Mesendoderm (in vitro differentiated cells): ENCODE measurements at regions not wholly inside any gene's neighbourhood (a gene's known extent, or its start where the extent isn't known, plus 50 kb on each side); places are given as distances from the start of the nearest gene placed in this dataset.

Source experiments
- DNase-seq: peaks from one replicate; pipeline ENCODE4 v3.0.0; 2013
- H2AK5ac ChIP-seq: 2 replicates; pipeline ENCODE4 v1.6.1; 2013; ENCODE audit warnings: low read length, inconsistent platforms
- H2BK120ac ChIP-seq: 2 replicates; pipeline ENCODE4 v1.6.1; 2013; ENCODE audit warnings: low read depth, mild to moderate bottlenecking, low read length, moderate library complexity, mixed read lengths
- H2BK15ac ChIP-seq: replicated peaks from 2 replicates; pipeline ENCODE4 v1.6.1; 2013; ENCODE audit warnings: low read depth, mild to moderate bottlenecking, moderate library complexity
- H2BK5ac ChIP-seq: 2 replicates; pipeline ENCODE4 v1.6.1; 2013; ENCODE audit warnings: low read length, inconsistent platforms
- H3K18ac ChIP-seq: 2 replicates; pipeline ENCODE4 v1.6.1; 2013; ENCODE audit warnings: mild to moderate bottlenecking, low read length, mixed read lengths
- H3K23ac ChIP-seq: one replicate; pipeline ENCODE4 v1.6.1; 2013; ENCODE audit warnings: low read length
- H3K27ac ChIP-seq: 2 replicates; pipeline ENCODE4 v1.5.1; 2013; ENCODE audit warnings: low read depth, mild to moderate bottlenecking, inconsistent platforms, low read length, moderate library complexity
- H3K27me3 ChIP-seq: 2 replicates; pipeline ENCODE4 v1.6.1; 2013; ENCODE audit warnings: low read length, control low read depth, mild to moderate bottlenecking, inconsistent platforms; ENCODE audit not compliant: insufficient read depth, poor library complexity
- H3K36me3 ChIP-seq: 2 replicates; pipeline ENCODE4 v1.6.1; 2013; ENCODE audit warnings: low read length, inconsistent platforms; ENCODE audit not compliant: control insufficient read depth, insufficient read depth
- H3K4ac ChIP-seq: one replicate; pipeline ENCODE4 v1.6.1; 2013; ENCODE audit warnings: low read depth, mild to moderate bottlenecking, low read length, moderate library complexity
- H3K4me1 ChIP-seq: 2 replicates; pipeline ENCODE4 v1.6.1; 2013; ENCODE audit warnings: low read depth, low read length, inconsistent platforms; ENCODE audit not compliant: control insufficient read depth
- H3K4me2 ChIP-seq: 2 replicates; pipeline ENCODE4 v1.6.1; 2013; ENCODE audit warnings: low read length
- H3K4me3 ChIP-seq: 2 replicates; pipeline ENCODE4 v1.5.1; 2013; ENCODE audit warnings: mild to moderate bottlenecking, low read length
- H3K56ac ChIP-seq: one replicate; pipeline ENCODE4 v1.6.1; 2013; ENCODE audit warnings: low read length
- H3K79me1 ChIP-seq: 2 replicates; pipeline ENCODE4 v1.6.1; 2013; ENCODE audit warnings: low read length, inconsistent platforms
- H3K79me2 ChIP-seq: 2 replicates; pipeline ENCODE4 v1.6.1; 2013; ENCODE audit warnings: mild to moderate bottlenecking, low read length; ENCODE audit not compliant: control insufficient read depth, insufficient read depth
- H3K9ac ChIP-seq: 2 replicates; pipeline ENCODE4 v1.6.1; 2013; ENCODE audit warnings: low read length, inconsistent platforms
- H4K5ac ChIP-seq: one replicate; pipeline ENCODE4 v1.6.1; 2013; ENCODE audit warnings: low read length
- H4K8ac ChIP-seq: one replicate; pipeline ENCODE4 v1.6.1; 2013; ENCODE audit warnings: low read depth, mild to moderate bottlenecking, control low read depth, low read length, moderate library complexity
- WGBS: extraction: QIAGEN DNeasy Blood & Tissue Kit; methylation state at CpG from one replicate; pipeline ENCODE4 v1.1.7; 2013; ENCODE audit warnings: low lambda C conversion rate, missing lambda C conversion rate; ENCODE audit not compliant: insufficient coverage; ENCODE audit errors: extremely low coverage; 5-methylcytosine and 5-hydroxymethylcytosine counted together

GRCh38 chr6:169908403-169908933 is 157.0 kb downstream of the ERMARD start:
- Histone ChIP-seq H3K27me3 (no peaks in the 10 kb centered on the region), H3K4me3 (no peak overlapping the region), H3K4ac (no peak overlapping the region), H3K9ac (no peak overlapping the region), H4K5ac (no peak overlapping the region), H2AK5ac (no peak overlapping the region), H3K23ac (no peak overlapping the region), H3K56ac (no peak overlapping the region), H2BK120ac (no peak overlapping the region), H3K27ac (no peak overlapping the region), H2BK5ac (no peak overlapping the region), H3K18ac (no peak overlapping the region), H3K4me1 (no peaks in the 10 kb centered on the region), H2BK15ac (no peak overlapping the region), H3K79me1 (no peaks in the 10 kb centered on the region), H3K36me3 (no peaks in the 10 kb centered on the region), H3K79me2 (no peaks in the 10 kb centered on the region), H4K8ac (no peak overlapping the region), H3K4me2 (no peak overlapping the region)
- WGBS: no CpG with 5 or more reads among the region's 8 CpGs
- DNase-seq: no peak

DNA sequence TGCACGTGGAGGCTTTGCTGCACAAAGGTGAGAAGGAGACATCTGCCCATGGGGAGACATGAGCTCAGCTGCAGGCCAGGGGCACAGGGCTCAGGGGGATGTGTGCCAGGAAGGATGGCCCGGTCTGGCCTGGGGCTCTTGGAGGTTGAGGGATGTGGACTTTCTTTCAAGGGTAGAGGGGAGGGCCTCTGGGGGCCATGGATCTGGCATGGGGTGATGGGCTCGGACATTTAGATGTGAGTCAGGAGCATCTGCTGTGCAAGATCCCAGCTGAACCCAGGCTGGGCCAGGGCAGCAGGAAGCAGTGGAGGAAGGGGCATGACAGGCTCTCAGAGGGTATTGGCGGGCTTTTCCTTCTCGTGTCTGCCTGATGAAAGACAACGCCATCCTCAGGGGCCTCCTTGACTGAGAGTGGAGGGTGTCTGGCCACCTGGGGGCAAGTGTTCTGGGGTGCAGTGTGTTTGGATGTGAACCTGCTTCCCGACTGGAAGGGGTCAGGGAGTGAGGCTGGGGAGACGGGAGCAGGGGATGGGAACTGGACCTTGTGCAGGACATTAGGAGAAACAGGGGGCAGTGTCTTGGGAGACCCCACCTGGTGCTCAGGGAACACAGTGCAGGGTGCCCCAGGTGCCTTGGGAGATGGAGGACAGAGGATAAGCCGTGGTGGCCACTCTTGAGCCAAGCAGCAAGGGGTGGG is 156.1 kb downstream of the ERMARD start:
- H3K56ac ChIP-seq: no peak overlapping the region
- no peak overlapping the region for H3K18ac ChIP-seq
- H3K23ac ChIP-seq: no peak overlapping the region
- H4K8ac ChIP-seq: no peak overlapping the region
- H2BK15ac ChIP-seq: no peak overlapping the region
- no peak overlapping the region for H2BK120ac ChIP-seq
- H3K27ac ChIP-seq: no peak overlapping the region
- no peaks in the 10 kb centered on the region for H3K79me2 ChIP-seq
- no peak overlapping the region for H4K5ac ChIP-seq
- no peak overlapping the region for H3K4ac ChIP-seq
- H3K79me1 ChIP-seq: no peaks in the 10 kb centered on the region
- WGBS: no CpG with 5 or more reads among the region's 9 CpGs
- H3K4me1 ChIP-seq: no peaks in the 10 kb centered on the region
- H3K36me3 ChIP-seq: no peaks in the 10 kb centered on the region
- H3K4me2 ChIP-seq: no peak overlapping the region
- DNase-seq: no peak
- no peak overlapping the region for H3K4me3 ChIP-seq
- no peak overlapping the region for H2AK5ac ChIP-seq
- H3K9ac ChIP-seq: no peak overlapping the region
- H2BK5ac ChIP-seq: no peak overlapping the region
- H3K27me3 ChIP-seq: no peaks in the 10 kb centered on the region

DNA sequence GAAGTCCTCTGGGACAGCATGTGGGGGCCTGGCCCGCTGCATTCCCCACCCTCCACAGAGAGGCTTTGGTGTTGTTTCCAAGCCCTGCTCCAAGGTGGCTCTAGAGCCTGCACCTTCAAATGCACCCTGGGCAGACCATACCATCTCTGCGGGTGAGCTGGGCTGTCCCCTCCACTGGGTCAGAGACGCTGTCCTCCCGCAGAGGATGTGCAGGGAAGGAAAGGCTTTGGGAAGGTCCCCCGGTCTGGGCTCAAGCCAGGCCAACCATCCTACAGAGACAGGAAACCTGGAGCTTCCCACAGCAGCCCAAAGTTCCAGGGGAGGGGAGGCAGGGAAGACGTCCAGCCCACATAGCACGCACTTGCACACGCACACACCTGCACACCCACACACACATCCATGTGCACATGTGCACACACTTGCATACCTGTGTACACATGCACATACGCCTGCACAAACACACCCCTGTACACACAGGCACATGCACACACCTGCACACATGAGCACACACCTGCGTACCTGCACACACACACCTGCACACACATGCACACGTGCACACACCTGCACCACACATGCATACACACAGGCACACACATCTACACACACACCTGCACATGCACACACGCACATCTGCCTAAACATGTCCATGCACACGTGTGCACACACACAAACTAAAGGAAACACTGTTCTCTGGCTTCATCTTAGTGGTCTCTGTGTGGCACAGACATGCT is 155.4 kb downstream of the ERMARD start:
- no CpG with 5 or more reads among the region's 13 CpGs for WGBS
- no peak overlapping the region for H2BK15ac ChIP-seq

GRCh38 chr6:169906004-169906687 is 154.7 kb downstream of the ERMARD start:
- no peak overlapping the region for H3K18ac ChIP-seq
- no peak overlapping the region for H4K5ac ChIP-seq
- no peak overlapping the region for H3K4ac ChIP-seq
- no peak overlapping the region for H3K4me3 ChIP-seq
- H3K56ac ChIP-seq: no peak overlapping the region
- peak overlapping the region; percentile 16 for H3K23ac ChIP-seq
- no peaks in the 10 kb centered on the region for H3K79me2 ChIP-seq
- no peaks in the 10 kb centered on the region for H3K4me1 ChIP-seq
- H3K27me3 ChIP-seq: no peaks in the 10 kb centered on the region
- no peak overlapping the region for H3K4me2 ChIP-seq
- H4K8ac ChIP-seq: no peak overlapping the region
- H3K36me3 ChIP-seq: no peaks in the 10 kb centered on the region
- no peak overlapping the region for H3K27ac ChIP-seq
- H3K79me1 ChIP-seq: no peaks in the 10 kb centered on the region
- H2BK5ac ChIP-seq: no peak overlapping the region
- H3K9ac ChIP-seq: no peak overlapping the region
- H2AK5ac ChIP-seq: no peak overlapping the region
- WGBS: no CpG with 5 or more reads among the region's 24 CpGs
- H2BK15ac ChIP-seq: no peak overlapping the region
- DNase-seq: no peak
- no peak overlapping the region for H2BK120ac ChIP-seq

More for the DNA sequence above, 155.4 kb downstream of the ERMARD start:
- Histone ChIP-seq H2AK5ac (no peak overlapping the region), H3K9ac (no peak overlapping the region), H3K18ac (no peak overlapping the region), H3K27me3 (no peaks in the 10 kb centered on the region), H3K27ac (no peak overlapping the region), H2BK120ac (no peak overlapping the region), H3K4ac (no peak overlapping the region), H4K8ac (no peak overlapping the region), H3K79me2 (no peaks in the 10 kb centered on the region), H3K79me1 (no peaks in the 10 kb centered on the region), H3K4me2 (no peak overlapping the region), H4K5ac (no peak overlapping the region), H3K4me1 (no peaks in the 10 kb centered on the region), H3K36me3 (no peaks in the 10 kb centered on the region), H2BK5ac (no peak overlapping the region), H3K56ac (no peak overlapping the region), H3K4me3 (no peak overlapping the region), H3K23ac (no peak overlapping the region)
- no peak for DNase-seq

DNA sequence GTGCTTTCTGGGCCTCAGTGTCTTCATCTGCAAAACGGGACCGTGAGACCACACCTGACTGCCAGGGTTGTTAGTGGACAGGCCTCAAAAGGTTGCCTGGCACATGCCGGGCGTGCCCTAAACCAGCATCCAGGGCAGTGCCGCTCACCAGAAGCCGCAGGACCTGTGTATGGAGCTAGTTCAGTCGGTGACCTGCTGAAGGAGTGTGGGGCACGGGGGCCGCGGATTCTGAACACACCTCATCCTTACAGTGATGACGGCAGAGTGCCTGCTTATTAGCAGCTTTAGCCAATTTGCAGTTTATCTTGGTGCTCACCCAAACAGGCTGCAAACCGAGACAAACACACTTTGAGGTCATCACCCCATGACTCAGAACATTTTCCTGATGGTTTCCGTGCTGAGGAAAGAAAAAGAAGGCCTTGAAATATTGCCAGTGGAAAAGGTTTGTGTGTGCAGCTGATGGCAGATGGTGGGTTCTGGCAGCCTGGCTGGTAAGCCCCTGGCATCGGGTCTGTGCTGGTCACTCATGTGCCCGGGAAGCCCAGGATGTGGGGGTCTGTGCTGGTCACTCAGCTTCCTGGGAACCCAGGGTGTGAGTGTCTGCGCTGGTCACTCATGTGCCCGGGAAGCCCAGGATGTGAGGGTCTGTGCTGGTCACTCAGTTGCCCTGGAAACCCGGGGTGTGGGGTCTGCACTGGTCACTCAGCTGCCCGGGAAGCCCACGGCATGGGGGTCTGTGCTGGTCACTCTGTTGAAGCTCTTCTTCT is 153.8 kb downstream of the ERMARD start:
- H3K4ac ChIP-seq: no peak overlapping the region
- H3K4me3 ChIP-seq: no peak overlapping the region
- no peak overlapping the region for H2BK5ac ChIP-seq
- no peak overlapping the region for H2BK120ac ChIP-seq
- WGBS: no CpG with 5 or more reads among the region's 20 CpGs
- no peak overlapping the region for H3K56ac ChIP-seq
- no peaks in the 10 kb centered on the region for H3K36me3 ChIP-seq
- H3K18ac ChIP-seq: no peak overlapping the region
- no peaks in the 10 kb centered on the region for H3K79me1 ChIP-seq
- no peak for DNase-seq
- no peak overlapping the region for H3K23ac ChIP-seq
- H3K4me1 ChIP-seq: no peaks in the 10 kb centered on the region
- H3K27me3 ChIP-seq: no peaks in the 10 kb centered on the region
- H2AK5ac ChIP-seq: no peak overlapping the region
- no peak overlapping the region for H2BK15ac ChIP-seq
- no peak overlapping the region for H3K4me2 ChIP-seq
- H3K79me2 ChIP-seq: no peaks in the 10 kb centered on the region
- no peak overlapping the region for H4K8ac ChIP-seq
- no peak overlapping the region for H3K27ac ChIP-seq
- H3K9ac ChIP-seq: no peak overlapping the region
- H4K5ac ChIP-seq: no peak overlapping the region
